ENCODE measurements at regions not wholly inside any gene's neighbourhood (a gene's known extent, or its start where the extent isn't known, plus 50 kb on each side); places are given as distances from the start of the nearest gene placed in this dataset.
A peak's percentile ranks its signal among the peaks of the same experiment; 100 is the strongest.
"Not testable (repeated sequence)": the region's sequence is repeated elsewhere in the genome, so short reads cannot be mapped to it uniquely, and the experiment has no call there.

- peak; percentile 89 for DNase-seq (ENCODE audit: low spot score)
Observed at GRCh38 chrX:73943693-73944562, 91.4 kb upstream of the XIST start.

- no peak for DNase-seq (ENCODE audit: low spot score)
Observed at GRCh38 chrX:73940893-73941470, 88.5 kb upstream of the XIST start.

DNA sequence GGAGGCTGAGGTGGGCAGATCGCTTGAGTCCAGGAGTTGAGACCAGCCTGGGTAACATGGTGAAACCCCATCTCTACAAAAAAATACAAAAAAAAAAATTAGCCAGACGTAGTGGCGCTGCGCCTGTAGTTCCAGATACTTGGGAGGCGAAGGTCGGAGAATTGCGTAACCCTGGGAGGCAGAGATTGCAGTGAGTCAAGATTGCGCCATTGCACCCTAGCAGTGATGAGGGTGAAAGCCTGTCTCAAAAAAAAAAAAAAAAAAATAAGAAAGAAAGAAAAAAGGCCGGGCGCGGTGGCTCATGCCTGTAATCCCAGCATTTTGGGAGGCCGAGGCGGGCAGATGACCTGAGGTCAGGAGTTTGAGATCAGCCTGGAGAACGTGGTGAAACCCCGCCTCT lies 85.3 kb upstream of the XIST start:
- not testable (repeated sequence) for DNase-seq (ENCODE audit: low spot score)

GRCh38 chrX:73932522-73932921 lies 80.0 kb upstream of the XIST start:
- no peak for DNase-seq (ENCODE audit: low spot score)

GRCh38 chrX:73930300-73930699 lies 77.8 kb upstream of the XIST start:
- DNase-seq (ENCODE audit: low spot score) = no peak

DNA sequence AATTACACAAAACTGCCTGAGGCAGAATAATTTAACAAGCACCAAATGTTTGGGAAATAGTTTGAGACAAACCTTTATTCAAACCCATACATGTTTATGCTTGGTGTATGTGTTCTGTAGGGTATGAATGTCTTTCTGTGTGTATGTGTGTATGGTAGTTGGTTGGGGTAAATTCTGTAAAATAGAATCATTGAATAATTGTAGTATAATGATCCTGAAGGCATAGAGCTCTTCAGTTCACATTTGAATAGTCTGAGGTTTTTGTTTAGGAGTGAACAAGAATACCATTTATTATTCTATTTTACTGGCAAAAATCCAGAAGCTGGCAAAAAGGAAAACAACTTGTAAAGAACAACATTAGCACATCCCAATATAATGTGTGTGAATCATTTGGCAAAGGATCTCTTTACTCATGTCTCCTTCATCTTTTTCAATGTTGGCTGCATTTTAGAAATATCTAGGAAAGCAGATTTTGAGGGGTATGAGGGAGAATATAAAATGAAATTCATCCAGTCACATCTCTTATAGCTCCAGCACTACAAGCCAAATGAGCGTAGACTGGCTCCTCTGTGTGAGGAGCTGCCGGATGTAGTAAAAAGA lies 70.4 kb upstream of the XIST start:
- DNase-seq (ENCODE audit: low spot score) = peak; percentile 2

DNA sequence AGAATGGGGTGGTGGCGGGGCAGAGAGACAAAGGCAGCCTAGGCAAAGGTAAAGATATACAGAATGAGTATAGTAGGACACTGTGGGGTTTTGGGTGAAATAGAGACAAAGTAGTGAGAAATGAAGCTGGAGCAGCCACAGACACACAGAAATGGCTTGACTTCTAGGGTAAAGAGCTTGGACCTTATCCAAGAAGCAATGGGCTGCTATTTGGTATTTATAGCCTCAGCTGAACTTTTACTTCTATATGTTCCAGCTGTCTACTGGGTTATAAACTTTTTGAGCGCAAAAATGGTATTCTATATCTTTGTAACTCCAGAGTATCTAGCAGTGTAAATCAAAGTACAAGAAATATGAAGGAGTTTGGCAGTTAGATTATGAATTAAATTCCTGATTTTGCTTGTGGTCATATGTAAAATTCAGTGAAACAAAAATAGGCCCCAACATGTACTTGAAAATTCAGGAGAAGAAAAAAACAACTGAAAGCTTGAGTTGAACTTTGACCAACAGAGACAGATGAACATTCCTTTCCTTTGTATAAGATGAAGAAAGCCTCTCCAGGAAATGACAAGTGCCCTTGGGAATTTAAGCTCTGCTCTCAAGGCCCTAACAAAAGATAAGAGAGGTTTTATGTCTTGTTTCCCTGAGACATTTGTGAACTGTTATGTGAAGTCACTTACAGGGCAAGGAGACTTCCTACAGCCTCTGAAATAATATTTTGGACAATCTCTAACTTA lies 64.6 kb upstream of the XIST start:
- no peak for DNase-seq (ENCODE audit: low spot score)

GRCh38 chrX:73916489-73916888 lies 64.0 kb upstream of the XIST start:
- no peak for DNase-seq (ENCODE audit: low spot score)

GRCh38 chrX:73914792-73915191 lies 62.3 kb upstream of the XIST start:
- DNase-seq (ENCODE audit: low spot score) = not testable (repeated sequence)

DNA sequence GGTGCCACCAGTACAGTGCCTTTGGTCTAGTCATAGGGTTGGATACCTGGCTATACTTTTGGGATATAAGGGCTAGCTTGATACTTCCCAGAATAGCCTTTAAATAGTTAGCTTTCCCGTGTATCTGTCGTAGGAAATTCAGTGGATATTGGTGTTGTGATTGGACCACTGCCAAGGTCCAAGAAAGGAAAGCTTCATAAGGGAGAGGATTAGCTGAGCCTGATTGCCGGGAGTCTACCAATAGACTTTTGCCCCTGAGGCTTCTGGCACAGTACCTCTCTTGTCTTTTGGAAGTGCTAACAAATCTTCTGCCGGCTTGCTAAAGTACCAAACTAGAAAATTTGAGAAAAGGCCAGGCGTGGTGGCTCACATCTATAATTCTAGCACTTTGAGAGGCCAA lies 61.1 kb upstream of the XIST start:
- DNase-seq (ENCODE audit: low spot score) = no peak

DNA sequence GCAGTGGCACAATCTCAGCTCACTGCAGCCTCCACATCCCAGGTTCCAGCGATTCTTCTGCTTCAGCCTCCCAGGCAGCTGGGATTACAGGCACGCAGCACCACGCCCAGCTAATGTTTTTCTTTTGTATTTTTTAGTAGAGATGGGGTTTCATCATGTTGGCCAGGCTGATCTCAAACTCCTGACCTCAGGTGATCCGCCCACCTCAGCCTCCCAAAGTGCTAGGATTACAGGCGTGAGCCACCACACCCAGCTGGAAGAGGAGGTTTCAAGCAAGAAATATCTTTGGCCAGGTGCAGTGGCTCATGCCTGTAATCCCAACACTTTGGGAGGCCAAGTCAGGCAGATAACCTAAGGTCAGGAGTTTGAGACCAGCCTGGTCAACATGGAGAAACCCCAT lies 59.4 kb upstream of the XIST start:
- not testable (repeated sequence) for DNase-seq (ENCODE audit: low spot score)

DNA sequence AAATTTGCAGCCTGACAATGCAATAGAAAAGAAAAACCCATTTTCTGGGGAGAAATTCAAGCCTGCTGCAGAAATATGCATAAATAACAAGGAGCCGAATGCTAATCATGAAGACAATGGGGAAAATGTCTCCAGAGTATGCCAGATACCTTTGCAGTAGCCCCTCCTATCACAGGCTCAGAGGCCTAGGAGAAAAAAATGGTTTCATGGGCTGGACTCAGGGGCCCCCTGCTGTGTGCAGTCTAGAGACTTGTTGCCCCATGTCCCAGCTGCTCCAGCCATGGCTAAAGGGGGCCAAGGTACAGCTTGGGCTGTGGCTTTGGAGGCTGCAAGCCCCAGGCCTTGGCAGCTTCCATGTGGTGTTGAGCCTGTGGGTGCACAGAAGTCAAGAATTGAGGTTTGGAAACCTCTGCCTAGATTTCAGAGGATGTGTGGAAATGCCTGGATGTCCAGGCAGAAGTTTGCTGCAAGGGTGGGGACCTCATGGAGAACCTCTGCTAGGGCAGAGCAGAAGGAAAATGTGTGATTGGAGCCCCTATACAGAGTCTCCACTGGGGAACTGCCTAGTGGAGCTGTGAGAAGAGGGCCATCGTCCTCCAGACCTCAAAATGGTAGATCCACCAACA lies 53.3 kb upstream of the XIST start:
- not testable (repeated sequence) for DNase-seq (ENCODE audit: low spot score)

- DNase-seq (ENCODE audit: low spot score) = no peak
Observed at GRCh38 chrX:73903941-73904340, 51.4 kb upstream of the XIST start.
